Gastroesophageal sphincter (tissue), 3 donors: ENCODE measurements at regions not wholly inside any gene's neighbourhood (a gene's known extent, or its start where the extent isn't known, plus 50 kb on each side); places are given as distances from the start of the nearest gene placed in this dataset.
"Not testable (repeated sequence)": the region's sequence is repeated elsewhere in the genome, so short reads cannot be mapped to it uniquely, and the experiment has no call there.

ENCODE experiments used
- CTCF ChIP-seq, 4 experiments: fragments of 200-600 bp in 2 of 4; fragments of 450-650 bp in 2 of 4; sonication (generic) in 1 of 4; IDR thresholded peaks; one replicate each; pipeline ENCODE4 v1.5.1; 2017 to 2019; ENCODE audit warnings: antibody characterized with exemption in 4 of 4, mild to moderate bottlenecking in 2 of 4, moderate library complexity in 2 of 4
- EP300 ChIP-seq: sonication (generic); formaldehyde crosslinking; IDR thresholded peaks from one replicate; pipeline ENCODE4 v1.6.1; 2017; ENCODE audit warnings: antibody characterized with exemption, mild to moderate bottlenecking
- POLR2A ChIP-seq, 2 donors: fragments of 450-650 bp; IDR thresholded peaks; one replicate each; pipeline ENCODE4 v1.6.1; 2017; ENCODE audit warnings: antibody characterized with exemption in 2 of 2, mild to moderate bottlenecking in 2 of 2, moderate library complexity in 1 of 2
- POLR2AphosphoS5 ChIP-seq: sonication (generic); formaldehyde crosslinking; IDR thresholded peaks from one replicate; pipeline ENCODE4 v1.6.1; 2017; ENCODE audit warnings: antibody characterized with exemption

DNA sequence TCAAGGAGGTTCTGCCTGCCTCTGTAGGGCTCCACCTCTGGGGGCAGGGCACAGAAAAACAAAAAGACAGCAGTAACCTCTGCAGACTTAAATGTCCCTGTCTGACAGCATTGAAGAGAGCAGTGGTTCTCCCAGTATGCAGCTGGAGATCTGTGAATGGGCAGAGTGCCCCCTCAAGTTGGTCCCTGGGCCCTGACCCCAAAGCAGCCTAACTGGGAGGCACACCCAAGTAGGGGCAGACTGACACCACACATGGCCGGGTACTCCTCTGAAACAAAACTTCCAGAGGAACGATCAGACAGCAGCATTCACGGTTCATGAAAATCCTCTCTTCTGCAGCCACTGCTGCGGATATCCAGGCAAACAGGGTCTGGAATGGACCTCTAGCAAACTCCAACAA lies 409.2 kb downstream of the ALG10 start:
- TF ChIP-seq EP300; CTCF (IDR thresholded peaks at IDR 0.05); POLR2A (IDR thresholded peaks at IDR 0.05); POLR2AphosphoS5: not testable (repeated sequence)
